ENCODE measurements at regions not wholly inside any gene's neighbourhood (a gene's known extent, or its start where the extent isn't known, plus 50 kb on each side); places are given as distances from the start of the nearest gene placed in this dataset.
"Not testable (repeated sequence)": the region's sequence is repeated elsewhere in the genome, so short reads cannot be mapped to it uniquely, and the experiment has no call there.

- no TSS peak for BruUV-seq (replicated peaks)
- H3K9me3 ChIP-seq = no peaks in the 10 kb centered on the region
- intact Hi-C loops (cut with micrococcal nuclease; ENCODE audit: unreplicated experiment) = loop anchor here (2.0 kb wide), 1 partner anchor 15 kb away; no protein-coding TSS in a partner anchor
- ChIA-PET POLR2A (no interaction called here), CTCF (interaction anchor here (1.2 kb wide), 1 partner anchor 23 kb away, joined by 5 read pairs; no protein-coding TSS in a partner anchor)
- no peaks in the 10 kb centered on the region for H3K27me3 Mint-ChIP-seq (ENCODE audit: insufficient read depth, unreplicated experiment)
- no peak for TF ChIP-seq CTCF (IDR thresholded peaks at IDR 0.05; ENCODE audit: insufficient read depth in 1 of 2, low read depth in 1 of 2, low read length in 1 of 2, severe bottlenecking in 1 of 2, unreplicated experiment in 1 of 2)
- no peaks in the 10 kb centered on the region for H3K9me3 Mint-ChIP-seq (ENCODE audit: unreplicated experiment)
- H3K27me3 ChIP-seq (replicated peaks; ENCODE audit: control insufficient read depth, insufficient read depth, low read length) = no peaks in the 10 kb centered on the region
- H3K36me3 ChIP-seq (ENCODE audit: control insufficient read depth, insufficient read depth, low read length) = no peaks in the 10 kb centered on the region
- H3K36me3 Mint-ChIP-seq (ENCODE audit: insufficient read depth, unreplicated experiment) = no peaks in the 10 kb centered on the region
- peaks cover 50% of the 10 kb centered on the region for H3K4me1 Mint-ChIP-seq (ENCODE audit: low read depth, unreplicated experiment)
- no peak overlapping the region for H3K4me3 Mint-ChIP-seq (ENCODE audit: unreplicated experiment)
- H3K27ac Mint-ChIP-seq (ENCODE audit: unreplicated experiment) = peak overlapping the region; percentile 14
- H3K4me1 ChIP-seq = peaks cover 47% of the 10 kb centered on the region
- no peak overlapping the region for H3K4me3 ChIP-seq (ENCODE audit: low read depth, low read length)
- DNase-seq = no peak
Measured at GRCh38 chr2:109675666-109676345, 61.6 kb downstream of the SOWAHC start.

GRCh38 chr2:109676346-109676902 lies 62.3 kb downstream of the SOWAHC start:
- CTCF ChIA-PET = no interaction called here
- intact Hi-C loops (cut with micrococcal nuclease; ENCODE audit: unreplicated experiment) = loop anchor here (2.0 kb wide), 1 partner anchor 14 kb away; no protein-coding TSS in a partner anchor
- Histone ChIP-seq H3K4me3 (ENCODE audit: low read depth, low read length) (no peak overlapping the region), H3K36me3 (ENCODE audit: control insufficient read depth, insufficient read depth, low read length) (no peaks in the 10 kb centered on the region), H3K4me1 (peaks cover 53% of the 10 kb centered on the region), H3K27me3 (replicated peaks; ENCODE audit: control insufficient read depth, insufficient read depth, low read length) (no peaks in the 10 kb centered on the region), H3K9me3 (no peaks in the 10 kb centered on the region)
- DNase-seq = no peak
- Mint-ChIP-seq H3K36me3 (ENCODE audit: insufficient read depth, unreplicated experiment) (no peaks in the 10 kb centered on the region), H3K4me1 (ENCODE audit: low read depth, unreplicated experiment) (peaks cover 56% of the 10 kb centered on the region), H3K4me3 (ENCODE audit: unreplicated experiment) (no peak overlapping the region), H3K27ac (ENCODE audit: unreplicated experiment) (peak overlapping the region; percentile 14), H3K9me3 (ENCODE audit: unreplicated experiment) (no peaks in the 10 kb centered on the region), H3K27me3 (ENCODE audit: insufficient read depth, unreplicated experiment) (no peaks in the 10 kb centered on the region)
- POLR2A ChIA-PET = interaction anchor here (0.6 kb wide), 1 partner anchor 62 kb away, joined by 3 read pairs; no protein-coding TSS in a partner anchor
- no peak for TF ChIP-seq CTCF (IDR thresholded peaks at IDR 0.05; ENCODE audit: insufficient read depth in 1 of 2, low read depth in 1 of 2, low read length in 1 of 2, severe bottlenecking in 1 of 2, unreplicated experiment in 1 of 2)
- no TSS peak for BruUV-seq (replicated peaks)

- H3K4me1 Mint-ChIP-seq (ENCODE audit: low read depth, unreplicated experiment) = peaks cover 60% of the 10 kb centered on the region
- intact Hi-C loops (cut with micrococcal nuclease; ENCODE audit: unreplicated experiment) = loop anchor here (2.0 kb wide), 1 partner anchor 14 kb away; no protein-coding TSS in a partner anchor
- POLR2A ChIA-PET = interaction anchor here (0.6 kb wide), 1 partner anchor 63 kb away, joined by 3 read pairs; no protein-coding TSS in a partner anchor
- H3K9me3 ChIP-seq; DNase-seq; H3K4me3 ChIP-seq (ENCODE audit: low read depth, low read length); H3K27ac Mint-ChIP-seq (ENCODE audit: unreplicated experiment); H3K9me3 Mint-ChIP-seq (ENCODE audit: unreplicated experiment); H3K36me3 Mint-ChIP-seq (ENCODE audit: insufficient read depth, unreplicated experiment); H3K4me3 Mint-ChIP-seq (ENCODE audit: unreplicated experiment); BruUV-seq (replicated peaks); H3K27me3 Mint-ChIP-seq (ENCODE audit: insufficient read depth, unreplicated experiment); CTCF ChIA-PET; H3K27me3 ChIP-seq (replicated peaks; ENCODE audit: control insufficient read depth, insufficient read depth, low read length); H3K36me3 ChIP-seq (ENCODE audit: control insufficient read depth, insufficient read depth, low read length): not testable (repeated sequence)
- peaks cover 58% of the 10 kb centered on the region for H3K4me1 ChIP-seq
Measured at GRCh38 chr2:109677121-109677731, 63.1 kb downstream of the SOWAHC start.
